Mesodermal cell (in vitro differentiated cells): ENCODE measurements at regions not wholly inside any gene's neighbourhood (a gene's known extent, or its start where the extent isn't known, plus 50 kb on each side); places are given as distances from the start of the nearest gene placed in this dataset.
A peak's percentile ranks its signal among the peaks of the same experiment; 100 is the strongest.
"Not testable (repeated sequence)": the region's sequence is repeated elsewhere in the genome, so short reads cannot be mapped to it uniquely, and the experiment has no call there.

Experiments used
- H3K27ac ChIP-seq: 2 replicates; pipeline ENCODE4 v1.7.0; 2013; ENCODE audit warnings: mild to moderate bottlenecking, low read depth, low read length, moderate library complexity; ENCODE audit not compliant: severe bottlenecking
- H3K36me3 ChIP-seq: 2 replicates; pipeline ENCODE4 v1.7.1; 2013; ENCODE audit warnings: mild to moderate bottlenecking, low read length, moderate library complexity; ENCODE audit not compliant: control insufficient read depth, insufficient read depth
- H3K4me1 ChIP-seq: one replicate; pipeline ENCODE4 v1.7.1; 2013; ENCODE audit warnings: mild to moderate bottlenecking, low read length; ENCODE audit not compliant: insufficient read depth, control insufficient read depth, poor library complexity, severe bottlenecking
- H3K4me3 ChIP-seq: 2 replicates; pipeline ENCODE4 v1.7.0; 2013; ENCODE audit warnings: low read length, control low read depth, mild to moderate bottlenecking; ENCODE audit not compliant: insufficient read depth, poor library complexity, severe bottlenecking; ENCODE audit errors: extremely low read depth
- H3K9me3 ChIP-seq: 2 replicates; pipeline ENCODE4 v1.7.1; 2013; ENCODE audit warnings: mild to moderate bottlenecking, low read length, moderate library complexity; ENCODE audit not compliant: control insufficient read depth
- WGBS, 2 experiments: methylation state at CpG; one replicate each; pipeline ENCODE4 v1.1.5; 2013; ENCODE audit warnings: missing lambda C conversion rate in 2 of 2; ENCODE audit not compliant: insufficient coverage in 2 of 2; 5-methylcytosine and 5-hydroxymethylcytosine counted together

DNA sequence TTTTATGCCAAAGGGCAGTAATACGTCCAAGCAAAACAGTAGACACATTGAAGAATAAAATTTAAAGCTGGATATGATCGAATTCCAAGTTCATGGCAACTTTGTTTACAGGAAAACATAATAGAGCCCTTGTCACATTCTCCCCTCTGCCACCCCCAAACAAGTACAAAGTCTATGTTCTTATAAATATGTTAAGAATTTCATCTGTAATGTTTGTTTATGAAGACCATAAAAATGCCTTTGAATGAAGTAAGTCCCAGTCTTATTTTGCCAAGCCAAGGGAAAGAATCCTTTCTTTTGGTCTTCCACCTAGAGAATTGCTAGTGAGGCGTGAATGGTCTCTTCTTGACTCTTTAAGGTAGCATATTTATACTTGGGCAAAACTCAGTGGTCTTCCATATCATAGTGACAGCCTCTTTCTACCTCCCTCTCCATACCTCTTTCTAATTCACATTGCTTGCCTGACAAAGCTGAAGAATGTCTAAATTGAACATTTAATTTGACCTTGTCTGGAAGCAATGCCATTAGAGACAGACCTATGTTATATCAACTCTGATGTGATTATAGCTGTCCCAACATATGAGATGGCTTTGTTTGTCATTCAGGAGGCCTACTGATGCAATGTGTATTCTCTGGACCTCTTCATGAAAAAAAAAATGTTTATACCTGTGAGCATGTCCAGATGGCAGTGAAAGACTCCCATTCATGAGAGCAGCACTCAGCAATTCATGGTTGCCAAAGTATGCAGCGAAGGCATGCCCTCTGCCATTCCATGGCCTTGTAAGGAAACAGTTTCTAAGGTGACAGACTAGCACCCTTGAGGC lies 70.6 kb upstream of the CCN2 start:
- peaks cover 6% of the 10 kb centered on the region for H3K4me1 ChIP-seq
- peak overlapping the region; percentile 24 for H3K27ac ChIP-seq
- H3K36me3 ChIP-seq: no peaks in the 10 kb centered on the region
- 95 to 100% methylated on average over 1 to 3 of the region's 4 CpGs for WGBS, 2 experiments
- H3K4me3 ChIP-seq: no peak overlapping the region
- H3K9me3 ChIP-seq: no peaks in the 10 kb centered on the region

DNA sequence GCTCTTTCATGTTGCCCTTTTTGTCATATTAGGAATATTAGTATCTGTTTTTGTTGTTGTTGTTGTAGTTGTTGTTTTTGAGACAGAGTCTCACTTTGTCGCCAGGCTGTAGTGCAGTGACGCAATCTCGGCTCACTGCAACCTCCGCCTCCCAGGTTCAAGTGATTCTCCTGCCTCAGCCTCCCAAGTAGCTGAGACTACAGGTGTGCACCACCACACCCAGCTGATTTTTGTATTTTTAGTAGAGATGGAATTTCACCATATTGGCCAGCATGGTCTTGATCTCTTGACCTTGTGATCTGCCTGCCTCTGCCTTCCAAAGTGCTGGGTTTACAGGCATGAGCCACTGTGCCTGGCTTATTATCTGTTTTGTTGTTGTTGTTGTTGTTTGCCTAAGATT lies 69.7 kb upstream of the CCN2 start:
- H3K4me1 ChIP-seq, H3K36me3 ChIP-seq, H3K27ac ChIP-seq, H3K4me3 ChIP-seq, H3K9me3 ChIP-seq: not testable (repeated sequence)
- WGBS, 2 experiments: no CpG with 5 or more reads among the region's 4 CpGs

DNA sequence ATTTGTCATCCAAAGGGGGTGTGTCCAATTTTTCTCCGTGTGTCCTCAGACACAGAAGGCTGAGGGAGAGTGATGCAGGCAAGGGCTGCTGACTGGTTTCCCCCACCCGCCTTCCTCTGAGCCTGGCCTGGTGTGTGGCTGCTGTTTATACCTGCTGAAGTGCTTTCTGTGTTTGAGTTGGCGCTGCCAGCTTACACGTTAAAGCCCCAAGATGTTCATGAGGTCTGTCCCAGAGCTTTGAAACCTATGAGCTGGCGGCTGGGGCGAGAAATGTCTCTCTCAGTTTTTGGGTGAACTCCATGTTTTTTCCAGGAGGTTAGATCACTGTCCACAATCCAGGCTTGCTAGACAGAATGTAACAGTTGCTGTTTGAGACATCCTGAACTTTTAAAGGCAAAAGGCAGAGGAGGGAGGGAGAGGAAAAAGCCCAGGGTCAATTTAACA lies 69.0 kb upstream of the CCN2 start:
- 87 to 88% methylated on average over 4 to 6 of the region's 6 CpGs for WGBS, 2 experiments
- Histone ChIP-seq H3K36me3 (no peaks in the 10 kb centered on the region), H3K9me3 (no peaks in the 10 kb centered on the region), H3K4me3 (no peak overlapping the region), H3K4me1 (peaks cover 6% of the 10 kb centered on the region), H3K27ac (no peak overlapping the region)

DNA sequence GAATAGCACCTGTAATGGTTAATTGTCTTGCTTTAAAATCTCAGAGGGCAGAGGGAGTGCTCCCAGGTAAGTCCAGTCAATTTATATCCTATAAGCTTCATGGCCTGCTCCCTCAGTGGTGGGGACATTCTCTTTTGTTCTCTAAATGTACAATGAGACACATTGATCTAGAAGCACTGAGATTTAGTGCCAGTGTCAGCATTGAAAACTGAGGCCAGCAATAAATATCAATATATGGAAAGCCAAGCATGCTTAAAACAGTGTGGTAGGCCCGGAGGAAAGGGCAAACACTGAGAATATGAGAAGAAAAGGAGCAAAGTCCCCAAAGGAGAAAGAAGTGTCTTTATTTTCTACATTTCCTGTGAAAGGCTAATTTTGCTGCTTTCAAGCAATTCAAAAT lies 68.4 kb upstream of the CCN2 start:
- Histone ChIP-seq H3K36me3 (no peaks in the 10 kb centered on the region), H3K4me1 (peaks cover 6% of the 10 kb centered on the region), H3K27ac (no peak overlapping the region), H3K4me3 (no peak overlapping the region), H3K9me3 (no peaks in the 10 kb centered on the region)
- 100% methylated on average over 1 of the region's 1 CpG; no CpG with 5 or more reads in 1 of the 2 experiments for WGBS, 2 experiments

GRCh38 chr6:132017942-132018341 lies 66.8 kb upstream of the CCN2 start:
- Histone ChIP-seq H3K9me3 (no peaks in the 10 kb centered on the region), H3K4me3 (no peak overlapping the region), H3K27ac (no peak overlapping the region), H3K4me1 (peaks cover 6% of the 10 kb centered on the region), H3K36me3 (no peaks in the 10 kb centered on the region)
- WGBS, 2 experiments: 80 to 90% methylated on average over 2 of the region's 3 CpGs

DNA sequence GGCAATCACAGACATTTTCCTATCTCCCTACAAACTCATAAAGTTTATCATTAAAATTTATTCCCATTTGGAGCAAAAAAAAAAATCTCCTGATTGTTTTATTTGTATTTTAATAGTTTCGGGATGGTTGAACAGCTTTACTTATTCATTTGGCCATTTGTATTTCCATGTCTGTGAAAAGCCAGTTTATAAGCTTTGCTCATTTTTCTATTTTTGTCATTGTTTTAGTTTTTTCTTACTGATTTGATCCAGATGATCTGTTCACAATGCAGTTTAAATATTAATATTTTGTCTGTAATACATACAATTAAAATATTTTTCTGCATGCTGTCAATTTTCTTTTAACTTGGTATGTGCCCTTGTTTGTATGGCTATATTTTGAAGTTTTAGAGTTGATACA lies 65.2 kb upstream of the CCN2 start:
- no CpG with 5 or more reads among the region's 1 CpG for WGBS, 2 experiments
- Histone ChIP-seq H3K9me3 (no peaks in the 10 kb centered on the region), H3K4me1 (no peaks in the 10 kb centered on the region), H3K4me3 (no peak overlapping the region), H3K36me3 (no peaks in the 10 kb centered on the region), H3K27ac (no peak overlapping the region)

- H3K9me3 ChIP-seq: no peaks in the 10 kb centered on the region
- no peaks in the 10 kb centered on the region for H3K4me1 ChIP-seq
- H3K36me3 ChIP-seq: no peaks in the 10 kb centered on the region
- H3K4me3 ChIP-seq: no peak overlapping the region
- WGBS, 2 experiments: 100% methylated on average over 1 of the region's 2 CpGs; no CpG with 5 or more reads in 1 of the 2 experiments
- no peak overlapping the region for H3K27ac ChIP-seq
Measured at GRCh38 chr6:132011582-132011981, 60.4 kb upstream of the CCN2 start.

DNA sequence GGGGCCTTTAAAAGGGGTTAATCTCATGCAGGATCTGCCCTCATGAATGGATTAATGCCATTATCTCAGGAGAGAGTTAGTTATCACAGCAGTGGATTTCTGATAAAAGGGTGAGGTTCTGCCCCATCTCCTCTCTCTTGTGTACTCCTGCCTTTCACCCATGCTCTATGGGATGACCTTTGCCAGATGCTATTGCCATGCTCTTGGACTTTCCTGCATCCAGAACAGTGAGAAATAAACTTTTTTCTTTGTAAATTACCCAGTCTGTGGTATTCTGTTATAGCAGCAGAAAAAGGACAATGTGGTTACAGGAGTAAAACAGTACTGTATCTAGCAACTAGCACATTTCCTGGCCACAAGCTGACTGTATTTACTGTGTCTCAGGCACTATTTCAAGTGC lies 58.0 kb upstream of the CCN2 start:
- Histone ChIP-seq H3K4me3 (no peak overlapping the region), H3K36me3 (no peaks in the 10 kb centered on the region), H3K4me1 (no peaks in the 10 kb centered on the region), H3K9me3 (no peaks in the 10 kb centered on the region), H3K27ac (no peak overlapping the region)

DNA sequence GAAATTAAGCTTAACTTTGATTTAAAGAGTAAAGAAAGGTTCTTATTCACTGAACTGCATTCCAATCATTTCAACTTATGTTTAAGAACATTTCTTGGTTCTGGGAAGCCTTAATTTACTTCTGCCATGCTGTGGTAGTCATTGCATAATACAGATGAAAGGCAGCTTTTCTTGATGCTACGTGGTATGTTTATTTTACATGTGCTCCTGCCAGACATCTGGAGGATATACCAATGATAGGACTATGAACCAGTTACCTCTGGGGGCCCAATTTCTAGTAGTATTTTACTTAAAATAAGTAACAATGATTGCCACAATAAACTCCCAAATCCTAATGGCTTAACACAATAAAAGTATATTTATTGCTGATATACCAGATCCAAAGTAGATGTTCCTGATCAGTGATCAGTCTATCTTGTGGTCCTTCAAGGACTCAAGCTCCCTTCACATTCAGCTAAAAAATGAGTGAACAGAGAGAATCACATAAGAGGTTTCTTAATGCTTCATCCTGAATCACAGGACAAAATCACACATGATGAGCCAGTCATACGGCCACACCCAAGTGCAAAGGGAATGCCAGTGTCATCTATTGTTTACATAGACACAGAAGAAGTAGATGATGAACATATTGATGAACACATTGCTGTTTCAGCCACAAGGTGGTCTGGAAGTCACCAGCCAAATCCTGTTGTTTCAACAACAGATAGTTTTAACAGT lies 56.5 kb upstream of the CCN2 start:
- H3K36me3 ChIP-seq: no peaks in the 10 kb centered on the region
- no peak overlapping the region for H3K27ac ChIP-seq
- peaks cover 10% of the 10 kb centered on the region for H3K9me3 ChIP-seq
- H3K4me3 ChIP-seq: no peak overlapping the region
- WGBS, 2 experiments: no CpG with 5 or more reads among the region's 2 CpGs
- H3K4me1 ChIP-seq: no peaks in the 10 kb centered on the region

DNA sequence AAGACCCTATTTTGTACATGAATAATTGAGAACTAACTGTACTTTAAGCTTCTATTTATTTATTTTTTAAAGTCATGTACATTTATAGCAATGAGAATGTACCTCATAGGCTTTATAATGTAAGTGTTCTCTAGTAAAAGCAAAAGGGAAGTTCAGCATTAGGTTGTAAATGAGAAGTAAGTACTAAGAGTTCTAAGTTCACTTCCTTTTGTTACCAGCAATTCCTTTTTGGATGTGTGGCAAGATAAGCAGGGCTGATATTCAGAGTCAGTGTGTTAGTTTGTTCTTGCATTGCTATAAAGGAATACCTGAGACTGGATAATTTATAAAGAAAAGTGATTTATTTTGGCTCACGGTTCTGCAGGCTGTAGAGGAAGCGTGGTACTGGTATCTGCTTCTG lies 54.0 kb upstream of the CCN2 start:
- Histone ChIP-seq H3K27ac (no peak overlapping the region), H3K36me3 (no peaks in the 10 kb centered on the region), H3K9me3 (peaks cover 10% of the 10 kb centered on the region), H3K4me3 (no peak overlapping the region), H3K4me1 (no peaks in the 10 kb centered on the region)
- WGBS, 2 experiments: 100% methylated on average over 1 to 2 of the region's 2 CpGs

DNA sequence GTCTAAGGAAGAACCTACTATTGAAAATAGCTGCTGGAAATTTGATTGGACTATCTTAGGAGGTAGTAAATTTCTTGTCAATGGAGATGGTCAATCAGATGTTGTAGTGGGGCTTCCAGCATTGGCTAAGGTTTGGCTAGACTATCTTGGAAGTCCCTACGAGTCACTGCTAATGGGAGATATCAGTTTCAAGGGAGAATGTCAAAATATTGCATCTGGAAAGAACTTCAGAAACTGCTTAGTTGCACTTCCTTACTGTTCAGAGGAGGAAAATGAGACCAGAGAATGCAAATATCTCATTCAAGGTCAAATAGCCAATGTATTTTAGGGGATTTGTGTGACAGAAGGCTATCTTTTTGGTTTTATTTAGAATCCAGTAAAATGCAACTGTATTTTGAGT lies 53.5 kb upstream of the CCN2 start:
- H3K9me3 ChIP-seq: peaks cover 10% of the 10 kb centered on the region
- 86% methylated on average over 1 of the region's 1 CpG; no CpG with 5 or more reads in 1 of the 2 experiments for WGBS, 2 experiments
- no peak overlapping the region for H3K27ac ChIP-seq
- H3K4me1 ChIP-seq: no peaks in the 10 kb centered on the region
- H3K36me3 ChIP-seq: no peaks in the 10 kb centered on the region
- H3K4me3 ChIP-seq: no peak overlapping the region
